ENCODE measurements at regions not wholly inside any gene's neighbourhood (a gene's known extent, or its start where the extent isn't known, plus 50 kb on each side); places are given as distances from the start of the nearest gene placed in this dataset.

DNA sequence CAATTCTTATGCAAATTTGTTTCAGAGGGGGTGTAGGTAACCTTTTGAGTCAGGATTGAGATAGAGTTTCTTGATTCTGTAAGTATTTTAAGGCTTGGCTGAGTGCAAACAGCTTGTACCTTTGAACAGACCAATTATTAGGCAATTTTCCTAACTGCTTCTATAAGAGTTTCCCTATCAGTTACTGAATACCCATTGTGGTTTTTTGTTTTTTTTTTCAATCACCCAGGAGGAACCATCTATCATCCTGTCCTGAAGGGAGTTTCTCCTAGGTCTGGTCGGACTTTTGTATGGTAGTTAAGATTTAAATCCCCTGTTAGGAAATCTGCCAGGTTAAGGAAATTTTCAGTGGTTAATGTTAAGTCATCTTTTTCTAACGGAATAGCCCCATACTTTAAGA, 319.4 kb upstream of the SLC39A10 start:
- no peak overlapping the region for H3K14ac ChIP-seq (ENCODE audit: insufficient read length)
- TF ChIP-seq KDM5A (IDR thresholded peaks at IDR 0.05; ENCODE audit: low read length) (no peak), POU5F1 (IDR thresholded peaks at IDR 0.05; ENCODE audit: low read depth, low read length) (no peak), EZH2 (IDR thresholded peaks at IDR 0.05; ENCODE audit: low read depth, low read length, severe bottlenecking) (no peak), SIN3A (conservative IDR thresholded peaks at IDR 0.05 in 1 of 2, IDR thresholded peaks at IDR 0.05 in 1 of 2; ENCODE audit: low read depth in 1 of 2, low read length in 2 of 2) (no peak), CBX5 (IDR thresholded peaks at IDR 0.05; ENCODE audit: low read depth, low read length) (no peak), SUZ12 (IDR thresholded peaks at IDR 0.05; ENCODE audit: low read length) (no peak), SP1 (IDR thresholded peaks at IDR 0.05; ENCODE audit: low read depth, low read length) (no peak), CTBP2 (IDR thresholded peaks at IDR 0.05; ENCODE audit: borderline replicate concordance, insufficient read depth, insufficient read length, low read length) (no peak), KDM1A (IDR thresholded peaks at IDR 0.05; ENCODE audit: borderline replicate concordance, low read length) (no peak), CHD1 (IDR thresholded peaks at IDR 0.05; ENCODE audit: low read depth, low read length) (no peak)
- TF ChIP-seq, protein P1, sequence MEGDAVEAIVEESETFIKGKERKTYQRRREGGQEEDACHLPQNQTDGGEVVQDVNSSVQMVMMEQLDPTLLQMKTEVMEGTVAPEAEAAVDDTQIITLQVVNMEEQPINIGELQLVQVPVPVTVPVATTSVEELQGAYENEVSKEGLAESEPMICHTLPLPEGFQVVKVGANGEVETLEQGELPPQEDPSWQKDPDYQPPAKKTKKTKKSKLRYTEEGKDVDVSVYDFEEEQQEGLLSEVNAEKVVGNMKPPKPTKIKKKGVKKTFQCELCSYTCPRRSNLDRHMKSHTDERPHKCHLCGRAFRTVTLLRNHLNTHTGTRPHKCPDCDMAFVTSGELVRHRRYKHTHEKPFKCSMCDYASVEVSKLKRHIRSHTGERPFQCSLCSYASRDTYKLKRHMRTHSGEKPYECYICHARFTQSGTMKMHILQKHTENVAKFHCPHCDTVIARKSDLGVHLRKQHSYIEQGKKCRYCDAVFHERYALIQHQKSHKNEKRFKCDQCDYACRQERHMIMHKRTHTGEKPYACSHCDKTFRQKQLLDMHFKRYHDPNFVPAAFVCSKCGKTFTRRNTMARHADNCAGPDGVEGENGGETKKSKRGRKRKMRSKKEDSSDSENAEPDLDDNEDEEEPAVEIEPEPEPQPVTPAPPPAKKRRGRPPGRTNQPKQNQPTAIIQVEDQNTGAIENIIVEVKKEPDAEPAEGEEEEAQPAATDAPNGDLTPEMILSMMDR (IDR thresholded peaks at IDR 0.05; ENCODE audit: control extremely low read depth in 1 of 3, insufficient read depth in 1 of 3, low read depth in 1 of 3, low read length in 3 of 3), result no peak

More for the DNA sequence above, 319.4 kb upstream of the SLC39A10 start:
- no peak overlapping the region for H4K8ac ChIP-seq (ENCODE audit: extremely low read depth, insufficient read depth, low read length)
- WGBS, 2 experiments (ENCODE audit: extremely low coverage in 1 of 2, insufficient coverage in 1 of 2, insufficient read length in 1 of 2, insufficient replicate concordance in 2 of 2, low coverage in 1 of 2, low lambda C conversion rate in 2 of 2, missing lambda C conversion rate in 1 of 2), result 95% methylated on average over 2 of the region's 2 CpGs; no CpG with 5 or more reads in 1 of the 2 experiments
- POLR2A ChIA-PET (ENCODE audit: partially characterized antibody), result no interaction called here
- DNase-seq (ENCODE audit: low read depth in 1 of 2, low spot score in 2 of 2) (no peak), FAIRE-seq (no peak)
- H3K27me3 ChIP-seq (replicated peaks in 1 of 4; ENCODE audit: control insufficient read depth in 3 of 4, extremely low read depth in 1 of 4, insufficient read depth in 3 of 4, low read length in 3 of 4), result no peaks in the 10 kb centered on the region
- no peak overlapping the region for H2BK15ac ChIP-seq (ENCODE audit: low read length)
- H3K79me2 ChIP-seq (ENCODE audit: control insufficient read depth in 1 of 2, insufficient read depth in 2 of 2, low read length in 2 of 2), result no peaks in the 10 kb centered on the region
- no peak overlapping the region for H3K4ac ChIP-seq (replicated peaks; ENCODE audit: insufficient read length, low read depth, low read length)
- no peak overlapping the region for H3K27ac ChIP-seq (ENCODE audit: low read depth, low read length)
- H4K5ac ChIP-seq (ENCODE audit: insufficient read length, low read depth, low read length), result no peak overlapping the region
- no peak overlapping the region for H2BK12ac ChIP-seq (ENCODE audit: low read depth, low read length)
- H3K79me1 ChIP-seq (ENCODE audit: low read depth, low read length), result no peaks in the 10 kb centered on the region
- H3K4me2 ChIP-seq (ENCODE audit: insufficient read depth in 1 of 2, low read depth in 2 of 2, low read length in 2 of 2), result no peak overlapping the region
- H3K36me3 ChIP-seq (ENCODE audit: control insufficient read depth in 2 of 4, insufficient read depth in 4 of 4, low read length in 3 of 4), result no peaks in the 10 kb centered on the region
- H2BK5ac ChIP-seq (ENCODE audit: low read depth, low read length), result no peak overlapping the region
- H2AFZ ChIP-seq (ENCODE audit: low read length), result no peak overlapping the region
- CTCF ChIA-PET (ENCODE audit: partially characterized antibody), result no interaction called here
- H3K23ac ChIP-seq (ENCODE audit: insufficient read length), result no peak overlapping the region
- H4K20me1 ChIP-seq (replicated peaks in 1 of 2; ENCODE audit: control insufficient read depth in 1 of 2, insufficient read depth in 2 of 2, low read length in 2 of 2), result no peaks in the 10 kb centered on the region
- no peak overlapping the region for H3K18ac ChIP-seq (ENCODE audit: extremely low read depth, low read length)
- no peak overlapping the region for H3K9ac ChIP-seq (replicated peaks in 1 of 4; ENCODE audit: extremely low read depth in 1 of 4, low read depth in 3 of 4, low read length in 3 of 4)
- no peaks in the 10 kb centered on the region; the same call in 1 of the 2 replicates for H3K23me2 ChIP-seq (ENCODE audit: low read depth, low read length)
- H2AK5ac ChIP-seq (ENCODE audit: low read depth, low read length), result no peak overlapping the region
- H2BK120ac ChIP-seq (replicated peaks; ENCODE audit: low read depth, low read length), result no peak overlapping the region
- no peaks in the 10 kb centered on the region for H3K4me1 ChIP-seq (replicated peaks in 1 of 4; ENCODE audit: control insufficient read depth in 3 of 4, insufficient read depth in 4 of 4, low read length in 3 of 4)
- H3K56ac ChIP-seq (replicated peaks; ENCODE audit: insufficient read length, low read depth, low read length), result no peak overlapping the region
- no peak overlapping the region for H4K91ac ChIP-seq (replicated peaks; ENCODE audit: insufficient read length, low read length)
- H3K9me3 ChIP-seq (ENCODE audit: insufficient read depth in 2 of 2, low read depth in 1 of 2, low read length in 1 of 2), result no peaks in the 10 kb centered on the region
- H3K4me3 ChIP-seq (ENCODE audit: extremely low read depth in 1 of 4, insufficient read depth in 2 of 4, low read depth in 3 of 4, low read length in 4 of 4), result no peak overlapping the region
- no peak overlapping the region for H2BK20ac ChIP-seq (ENCODE audit: low read length)
